K562 (cell line): ENCODE measurements at regions not wholly inside any gene's neighbourhood (a gene's known extent, or its start where the extent isn't known, plus 50 kb on each side); places are given as distances from the start of the nearest gene placed in this dataset.
"Not testable (repeated sequence)": the region's sequence is repeated elsewhere in the genome, so short reads cannot be mapped to it uniquely, and the experiment has no call there.

Experiments used
- ATAC-seq: fragments of 200-7000 bp; cut with Tn5 transposase; 3 replicates; pipeline ENCODE4 v1.9.1; 2020; ENCODE audit warnings: moderate library complexity
- BruUV-seq: library from RNA; stranded (reverse); fragments of 400-500 nt; replicated peaks from 2 replicates; lab custom pipeline; 2021; lab: Mats Ljungman, UMichigan
- CTCF ChIA-PET: fragments of 300-600 bp; formaldehyde crosslinking; extraction: SDS; loops from one replicate; lab custom pipeline; 2021; ENCODE audit warnings: low intra/inter-chr PET ratio; lab: Yijun Ruan, JAX
- POLR2A ChIA-PET: fragments of 300-600, 350-650 bp; sonication (Branson Sonifier 250); formaldehyde crosslinking; extraction: SDS; loops from one replicate; lab custom pipeline; 2021; ENCODE audit warnings: antibody characterized with exemption, inconsistent platforms; lab: Yijun Ruan, JAX
- DNase-seq, 4 experiments: peaks; one replicate each; pipeline versions ENCODE4 v3.0.0 to v3.0.0-alpha.2; 2011 to 2018; ENCODE audit warnings: low spot score in 3 of 4, mixed read lengths in 3 of 4; ENCODE audit errors: extremely low read depth in 1 of 4
- FAIRE-seq: peaks from 2 replicates; lab custom pipeline; 2011; peaks lifted over from hg19 to GRCh38; lab: Jason Lieb, UNC
- H2AFZ ChIP-seq: 2 replicates; pipeline ENCODE4 v1.6.0; 2011; ENCODE audit warnings: low read depth, low read length, control low read depth, inconsistent platforms
- H3K27ac ChIP-seq: fragments of 200-600 bp; 3 replicates; pipeline ENCODE4 v1.8.0; 2011; ENCODE audit warnings: low read depth, mild to moderate bottlenecking, control low read depth, inconsistent platforms, low read length, moderate library complexity, mixed read lengths; ENCODE audit errors: extremely low read depth
- H3K27me3 ChIP-seq, 2 experiments: fragments of 300-600 bp in 1 of 2; 2 replicates in 1 of 2; 3 replicates in 1 of 2; pipeline versions ENCODE4 v1.6.0 to v1.8.0; 2011; ENCODE audit warnings: inconsistent platforms in 2 of 2, low read length in 2 of 2, mild to moderate bottlenecking in 1 of 2, mixed read lengths in 1 of 2, moderate library complexity in 1 of 2; ENCODE audit not compliant: control insufficient read depth in 2 of 2, insufficient read depth in 2 of 2
- H3K36me3 ChIP-seq: fragments of 300-600 bp; 3 replicates; pipeline ENCODE4 v1.8.0; 2011; ENCODE audit warnings: mild to moderate bottlenecking, low read length, inconsistent platforms; ENCODE audit not compliant: control insufficient read depth, insufficient read depth
- H3K4me1 ChIP-seq, 2 experiments: fragments of 200-600 bp in 1 of 2; replicated peaks in 1 of 2; 2 replicates in 1 of 2; 3 replicates in 1 of 2; pipeline versions ENCODE4 v1.5.1 to v1.8.0; 2011; ENCODE audit warnings: inconsistent platforms in 2 of 2, low read length in 2 of 2, mild to moderate bottlenecking in 1 of 2, mixed read lengths in 1 of 2, moderate library complexity in 1 of 2; ENCODE audit not compliant: control insufficient read depth in 2 of 2, insufficient read depth in 2 of 2
- H3K4me2 ChIP-seq: 2 replicates; pipeline ENCODE4 v1.6.1; 2011; ENCODE audit warnings: low read length, control low read depth, inconsistent platforms, mixed read lengths; ENCODE audit not compliant: insufficient read depth
- H3K4me3 ChIP-seq: fragments of 200-600 bp; sonication (generic), shearing (Covaris generic); 2 replicates; pipeline ENCODE4 v1.5.1; 2016; ENCODE audit warnings: control low read depth, inconsistent platforms
- H3K79me2 ChIP-seq: fragments of 200-600 bp; 3 replicates; pipeline ENCODE4 v1.8.0; 2011; ENCODE audit warnings: low read length, inconsistent platforms; ENCODE audit not compliant: control insufficient read depth, insufficient read depth
- H3K9ac ChIP-seq, 2 experiments: 2 replicates each; pipeline versions ENCODE4 v1.6.0 to v1.6.1; 2011; ENCODE audit warnings: low read depth in 2 of 2, low read length in 2 of 2, control low read depth in 1 of 2, inconsistent platforms in 1 of 2, mild to moderate bottlenecking in 1 of 2, mixed read lengths in 1 of 2; ENCODE audit not compliant: insufficient read depth in 1 of 2
- H3K9me1 ChIP-seq: one replicate; pipeline ENCODE4 v1.6.0; 2011; ENCODE audit warnings: inconsistent platforms, mild to moderate bottlenecking, low read length, moderate library complexity; ENCODE audit not compliant: control insufficient read depth, insufficient read depth
- H3K9me3 ChIP-seq: replicated peaks from 2 replicates; pipeline ENCODE4 v1.5.1; 2011; ENCODE audit warnings: low read depth, low read length, inconsistent platforms; ENCODE audit not compliant: control insufficient read depth, insufficient read depth
- H4K20me1 ChIP-seq: replicated peaks from 2 replicates; pipeline ENCODE4 v1.6.1; 2011; ENCODE audit warnings: low read length, inconsistent platforms, mixed read lengths; ENCODE audit not compliant: control insufficient read depth, insufficient read depth
- FOS ChIP-seq: IDR thresholded peaks from 3 replicates; pipeline ENCODE4 v1.6.1; 2011; ENCODE audit not compliant: insufficient read length; ENCODE audit errors: extremely low read depth
- KDM4B ChIP-seq, 2 experiments: fragments of 450-650 bp in 1 of 2; sonication (generic) in 1 of 2; IDR thresholded peaks; 2 replicates each; pipeline ENCODE4 v1.6.1; 2016 to 2017; ENCODE audit warnings: borderline replicate concordance in 2 of 2, antibody characterized with exemption in 1 of 2, low read depth in 1 of 2, mild to moderate bottlenecking in 1 of 2
- TAF15 ChIP-seq: fragments of 200-400 bp; formaldehyde crosslinking; IDR thresholded peaks from 2 replicates; pipeline ENCODE4 v1.6.1; 2017; ENCODE audit warnings: mild to moderate bottlenecking, low read depth, low read length, moderate library complexity
- ZNF75A ChIP-seq: fragments of 450-650 bp; formaldehyde crosslinking; IDR thresholded peaks from 2 replicates; pipeline ENCODE4 v1.4.0; 2020; ENCODE audit warnings: mild to moderate bottlenecking
- WGBS: fragments of 100-300 bp; shearing (Covaris generic); methylation state at CpG from one replicate; pipeline ENCODE4 v1.1.6; 2016; ENCODE audit warnings: low coverage, mixed read lengths; ENCODE audit not compliant: insufficient coverage; ENCODE audit errors: missing lambda C conversion rate; 5-methylcytosine and 5-hydroxymethylcytosine counted together
- in situ Hi-C: fragments of 300-500 bp; cut with MboI; formaldehyde crosslinking; loops from 4 replicates; pipeline ENCODE4 v1.15.0; 2018; ENCODE audit warnings: inconsistent platforms, mixed read lengths
- intact Hi-C: fragments of 100-400 bp; cut with micrococcal nuclease; formaldehyde crosslinking; loops from 2 replicates; pipeline ENCODE4 v1.14.2; 2022
- TF ChIP-seq, protein P1 (sequence below): sonication (generic); formaldehyde crosslinking; IDR thresholded peaks from 2 replicates; pipeline ENCODE4 v1.8.0; 2022; ENCODE audit warnings: mild to moderate bottlenecking, missing genetic modification reagents

DNA sequence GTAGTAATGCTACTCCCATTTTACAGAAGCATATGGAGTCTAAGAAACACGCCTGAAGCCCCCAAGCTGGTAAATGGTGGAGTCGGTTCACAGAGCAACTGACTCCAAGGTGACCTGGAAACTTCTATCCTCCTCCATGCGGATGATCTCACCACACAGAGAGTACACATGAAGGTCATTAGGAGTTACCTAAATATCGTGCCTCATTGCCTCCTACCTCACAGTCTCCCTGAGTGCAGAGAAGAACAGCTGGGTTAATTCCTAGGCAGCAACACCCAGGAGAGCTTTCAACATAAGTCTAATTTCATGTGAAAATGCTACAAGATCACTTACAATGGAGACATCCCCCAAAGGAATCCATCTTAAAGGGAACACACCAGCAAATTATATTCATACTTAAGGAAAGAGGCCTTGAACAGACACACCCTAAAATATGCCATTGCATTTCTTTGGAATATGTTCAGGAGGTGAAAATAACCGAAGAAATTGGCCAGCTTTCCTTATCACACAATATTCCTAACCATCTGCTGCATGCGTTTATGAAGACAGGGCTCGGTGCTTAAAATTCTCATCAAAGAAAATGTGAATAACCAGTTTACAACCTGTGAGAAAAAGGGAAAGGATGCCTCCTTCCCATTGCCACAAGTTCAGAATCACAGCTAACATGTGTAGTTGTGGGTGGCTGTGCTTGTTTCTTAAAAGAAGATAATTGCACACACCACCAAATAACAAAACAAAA, 203.6 kb upstream of the NBEA start:
- no TSS peak for BruUV-seq
- Histone ChIP-seq H3K79me2 (no peaks in the 10 kb centered on the region), H3K4me1 (no peaks in the 10 kb centered on the region), H3K36me3 (no peaks in the 10 kb centered on the region), H3K27ac (no peak overlapping the region), H3K9me1 (no peaks in the 10 kb centered on the region), H3K9ac (no peak overlapping the region), H4K20me1 (no peaks in the 10 kb centered on the region), H3K4me3 (no peak overlapping the region), H2AFZ (no peak overlapping the region), H3K9me3 (no peaks in the 10 kb centered on the region), H3K27me3 (no peaks in the 10 kb centered on the region), H3K4me2 (no peak overlapping the region)
- DNase-seq (no peak), ATAC-seq (no peak), FAIRE-seq (no peak)
- ChIA-PET CTCF (no interaction called here), POLR2A (no interaction called here)
- TF ChIP-seq, protein P1, sequence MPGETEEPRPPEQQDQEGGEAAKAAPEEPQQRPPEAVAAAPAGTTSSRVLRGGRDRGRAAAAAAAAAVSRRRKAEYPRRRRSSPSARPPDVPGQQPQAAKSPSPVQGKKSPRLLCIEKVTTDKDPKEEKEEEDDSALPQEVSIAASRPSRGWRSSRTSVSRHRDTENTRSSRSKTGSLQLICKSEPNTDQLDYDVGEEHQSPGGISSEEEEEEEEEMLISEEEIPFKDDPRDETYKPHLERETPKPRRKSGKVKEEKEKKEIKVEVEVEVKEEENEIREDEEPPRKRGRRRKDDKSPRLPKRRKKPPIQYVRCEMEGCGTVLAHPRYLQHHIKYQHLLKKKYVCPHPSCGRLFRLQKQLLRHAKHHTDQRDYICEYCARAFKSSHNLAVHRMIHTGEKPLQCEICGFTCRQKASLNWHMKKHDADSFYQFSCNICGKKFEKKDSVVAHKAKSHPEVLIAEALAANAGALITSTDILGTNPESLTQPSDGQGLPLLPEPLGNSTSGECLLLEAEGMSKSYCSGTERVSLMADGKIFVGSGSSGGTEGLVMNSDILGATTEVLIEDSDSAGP (CRISPR knock-in tag), result no peak
- no peak for TF ChIP-seq FOS
- no peak for TF ChIP-seq ZNF75A (CRISPR knock-in tag)
- TF ChIP-seq TAF15, result no peak
- no peak for TF ChIP-seq KDM4B (IDR thresholded peaks at IDR 0.05; ENCODE audit: borderline replicate concordance in 2 of 2, low read depth in 1 of 2)
- intact Hi-C loops, result no loop called here
- in situ Hi-C loops, result no loop called here
- WGBS, result 0% methylated on average over 7 of the region's 7 CpGs

DNA sequence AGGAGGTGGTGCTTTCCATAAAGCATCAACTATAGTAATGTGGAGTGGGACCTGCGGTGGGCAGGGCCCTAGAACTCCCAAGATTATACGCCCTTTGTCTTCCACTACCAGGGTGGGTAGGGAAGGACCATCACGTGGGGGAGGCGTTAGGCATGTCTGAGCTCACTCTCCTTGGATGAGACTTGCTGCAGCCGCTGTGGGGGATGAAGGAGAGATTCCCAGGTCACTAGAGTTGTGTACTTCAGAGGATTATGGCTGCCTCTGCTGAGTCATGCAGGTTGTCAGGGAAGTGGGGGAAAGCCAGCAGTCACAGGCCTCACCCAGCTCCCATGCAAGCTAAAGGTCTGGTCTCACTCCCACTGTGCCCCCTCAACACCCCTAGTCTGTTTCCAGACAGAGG, 195.0 kb upstream of the NBEA start:
- H3K36me3 ChIP-seq, H3K9me3 ChIP-seq, H4K20me1 ChIP-seq, DNase-seq, POLR2A ChIA-PET, H3K79me2 ChIP-seq, FAIRE-seq, CTCF ChIA-PET, H3K4me2 ChIP-seq, H3K9me1 ChIP-seq, H2AFZ ChIP-seq, H3K27ac ChIP-seq, H3K4me3 ChIP-seq, in situ Hi-C loops, BruUV-seq, H3K27me3 ChIP-seq, intact Hi-C loops, ATAC-seq, H3K4me1 ChIP-seq, H3K9ac ChIP-seq: not testable (repeated sequence)
- WGBS, result 0% methylated on average over 2 of the region's 5 CpGs
